Vagina (tissue), 2 donors: ENCODE measurements at regions not wholly inside any gene's neighbourhood (a gene's known extent, or its start where the extent isn't known, plus 50 kb on each side); places are given as distances from the start of the nearest gene placed in this dataset.

ENCODE experiments used
- DNase-seq, 2 donors: peaks; one replicate each; pipeline ENCODE4 v3.0.0-alpha.2; 2017; ENCODE audit errors: extremely low spot score in 2 of 2
- H3K27ac ChIP-seq: fragments of 200-600 bp; sonication (generic); one replicate; pipeline ENCODE4 v1.5.1; 2019
- H3K27me3 ChIP-seq: fragments of 200-600 bp; sonication (generic); one replicate; pipeline ENCODE4 v1.5.1; 2019
- H3K36me3 ChIP-seq, 2 donors: fragments of 200-600 bp; sonication (generic); one replicate each; pipeline ENCODE4 v1.5.1; 2017 to 2019
- H3K4me1 ChIP-seq: fragments of 200-600 bp; sonication (generic); one replicate; pipeline ENCODE4 v1.5.1; 2019
- H3K4me3 ChIP-seq, 2 donors: fragments of 200-600 bp; sonication (generic); 1 replicate in 1 of 2; 2 replicates in 1 of 2; pipeline ENCODE4 v1.5.1; 2016 to 2019
- H3K9me3 ChIP-seq: fragments of 200-600 bp; sonication (generic); one replicate; pipeline ENCODE4 v1.5.1; 2019
- POLR2A ChIP-seq, 2 donors: fragments of 450-650 bp; IDR thresholded peaks; one replicate each; pipeline ENCODE4 v1.6.1; 2017; ENCODE audit warnings: antibody characterized with exemption in 2 of 2, mild to moderate bottlenecking in 2 of 2, moderate library complexity in 2 of 2
- POLR2AphosphoS5 ChIP-seq, 2 donors: sonication (generic); formaldehyde crosslinking; IDR thresholded peaks; one replicate each; pipeline ENCODE4 v1.9.0; 2017; ENCODE audit warnings: antibody characterized with exemption in 2 of 2, mild to moderate bottlenecking in 2 of 2, low read depth in 1 of 2; ENCODE audit not compliant: insufficient read depth in 1 of 2
- intact Hi-C: fragments of 100-400 bp; cut with DNase I; formaldehyde crosslinking; loops from one replicate; pipeline ENCODE4 v1.15.1; 2023
- TF ChIP-seq, protein P1 (sequence below), 3 experiments: fragments of 450-650 bp in 2 of 3; fragments of 200-600 bp in 1 of 3; sonication (generic) in 1 of 3; IDR thresholded peaks; one replicate each; pipeline ENCODE4 v1.5.1; 2017 to 2019; ENCODE audit warnings: antibody characterized with exemption in 3 of 3, mild to moderate bottlenecking in 2 of 3, moderate library complexity in 2 of 3

DNA sequence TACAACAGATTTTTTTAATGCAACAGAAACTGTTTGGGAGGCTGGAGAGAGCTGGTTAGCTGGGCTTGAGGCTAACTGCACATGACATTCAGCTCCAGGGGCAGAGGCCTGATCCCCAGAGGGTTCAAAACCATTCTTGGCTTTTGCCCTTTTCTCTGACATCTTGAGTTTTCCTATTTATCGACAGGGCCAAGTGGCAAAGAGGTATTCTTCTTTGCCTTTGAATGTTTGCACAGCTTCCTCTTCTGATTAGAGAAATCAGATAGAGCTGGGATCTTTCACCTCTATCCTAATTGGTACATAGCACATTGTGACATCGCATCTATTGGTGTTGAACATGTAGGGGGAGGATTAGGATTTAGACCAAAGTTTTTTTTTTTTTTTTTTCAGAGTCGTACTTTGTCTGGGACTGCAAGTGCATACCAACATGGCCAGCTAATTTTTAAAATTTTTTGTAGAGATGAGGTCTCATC lies 143.7 kb downstream of the ACTBL2 start:
- no peaks in the 10 kb centered on the region for H3K27me3 ChIP-seq
- H3K36me3 ChIP-seq, result no peaks in the 10 kb centered on the region
- no peak overlapping the region for H3K4me3 ChIP-seq
- H3K27ac ChIP-seq, result no peak overlapping the region
- TF ChIP-seq, protein P1, sequence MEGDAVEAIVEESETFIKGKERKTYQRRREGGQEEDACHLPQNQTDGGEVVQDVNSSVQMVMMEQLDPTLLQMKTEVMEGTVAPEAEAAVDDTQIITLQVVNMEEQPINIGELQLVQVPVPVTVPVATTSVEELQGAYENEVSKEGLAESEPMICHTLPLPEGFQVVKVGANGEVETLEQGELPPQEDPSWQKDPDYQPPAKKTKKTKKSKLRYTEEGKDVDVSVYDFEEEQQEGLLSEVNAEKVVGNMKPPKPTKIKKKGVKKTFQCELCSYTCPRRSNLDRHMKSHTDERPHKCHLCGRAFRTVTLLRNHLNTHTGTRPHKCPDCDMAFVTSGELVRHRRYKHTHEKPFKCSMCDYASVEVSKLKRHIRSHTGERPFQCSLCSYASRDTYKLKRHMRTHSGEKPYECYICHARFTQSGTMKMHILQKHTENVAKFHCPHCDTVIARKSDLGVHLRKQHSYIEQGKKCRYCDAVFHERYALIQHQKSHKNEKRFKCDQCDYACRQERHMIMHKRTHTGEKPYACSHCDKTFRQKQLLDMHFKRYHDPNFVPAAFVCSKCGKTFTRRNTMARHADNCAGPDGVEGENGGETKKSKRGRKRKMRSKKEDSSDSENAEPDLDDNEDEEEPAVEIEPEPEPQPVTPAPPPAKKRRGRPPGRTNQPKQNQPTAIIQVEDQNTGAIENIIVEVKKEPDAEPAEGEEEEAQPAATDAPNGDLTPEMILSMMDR (IDR thresholded peaks at IDR 0.05), result no peak
- no peaks in the 10 kb centered on the region for H3K4me1 ChIP-seq
- intact Hi-C loops, result no loop called here
- no peak for DNase-seq
- H3K9me3 ChIP-seq, result no peaks in the 10 kb centered on the region

DNA sequence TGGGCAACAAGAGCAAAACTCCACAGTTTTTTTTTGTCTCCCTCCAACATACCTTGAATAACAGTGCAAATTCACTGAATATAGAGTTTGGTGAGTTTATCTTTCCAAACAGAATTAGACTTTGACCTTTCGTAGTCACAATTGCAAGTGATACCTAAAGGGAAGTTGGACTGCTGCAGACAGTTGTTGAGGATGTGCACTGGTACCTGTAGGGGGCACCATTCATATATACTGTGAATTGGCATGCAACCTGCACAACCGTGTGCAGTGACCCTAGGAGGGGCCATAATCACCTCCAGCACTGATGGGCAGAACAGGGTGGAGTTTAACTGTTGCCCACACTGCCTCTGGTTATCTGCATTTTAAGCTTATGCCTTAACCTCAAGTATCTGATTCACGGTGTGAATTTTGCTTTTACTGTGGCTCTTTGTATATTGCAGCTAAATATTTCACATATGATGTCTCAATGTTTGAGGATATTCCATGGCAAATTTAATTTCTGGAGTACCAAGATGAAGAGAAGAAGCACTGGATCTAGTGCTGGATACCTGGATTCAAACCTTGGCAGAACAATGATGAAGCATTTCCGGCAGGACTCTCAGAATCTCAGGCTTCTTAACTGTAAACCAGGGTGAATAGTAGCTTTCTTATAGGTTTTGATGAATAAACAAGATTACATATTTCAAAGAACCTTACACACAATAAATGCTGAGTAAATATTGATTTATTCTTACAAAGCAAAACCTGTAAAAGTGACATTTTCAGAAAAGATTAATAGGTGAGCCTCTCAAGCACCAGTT lies 144.3 kb downstream of the ACTBL2 start:
- H3K4me1 ChIP-seq, result no peaks in the 10 kb centered on the region
- no peak for DNase-seq
- H3K4me3 ChIP-seq, result no peak overlapping the region
- H3K27me3 ChIP-seq, result no peaks in the 10 kb centered on the region
- intact Hi-C loops, result no loop called here
- TF ChIP-seq, protein P1 (IDR thresholded peaks at IDR 0.05), result no peak
- TF ChIP-seq POLR2A (IDR thresholded peaks at IDR 0.05), result no peak
- TF ChIP-seq POLR2AphosphoS5 (IDR thresholded peaks at IDR 0.05; ENCODE audit: insufficient read depth in 1 of 2, low read depth in 1 of 2), result no peak
- no peaks in the 10 kb centered on the region for H3K9me3 ChIP-seq
- no peak overlapping the region for H3K27ac ChIP-seq
- H3K36me3 ChIP-seq, result no peaks in the 10 kb centered on the region

DNA sequence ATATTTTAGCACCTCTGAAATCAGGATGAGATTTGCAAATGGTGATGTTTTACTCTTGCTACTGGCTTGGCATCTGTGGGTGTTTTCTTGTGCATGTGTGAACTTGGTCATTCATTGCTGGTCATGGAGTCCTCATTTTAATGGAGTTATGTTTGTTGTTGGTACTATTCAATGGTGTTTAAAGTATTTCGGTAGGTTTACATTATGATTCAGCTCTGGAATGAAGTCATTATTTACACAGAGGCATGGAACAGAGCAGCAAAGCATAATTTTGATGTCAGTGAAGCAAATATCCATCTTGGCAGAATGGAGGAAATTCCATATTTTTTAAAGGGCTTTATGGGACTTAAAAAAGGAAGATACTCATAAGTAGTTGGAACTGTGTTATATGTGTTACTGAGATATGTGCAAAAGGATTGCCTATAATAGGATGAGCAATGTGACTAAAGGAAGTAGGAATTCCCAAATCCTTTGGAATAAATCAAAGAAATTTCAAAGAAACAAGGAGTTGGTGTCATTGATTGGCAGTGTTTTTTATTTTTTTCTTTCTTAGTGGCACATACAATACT lies 147.4 kb downstream of the ACTBL2 start:
- no peak overlapping the region for H3K27ac ChIP-seq
- intact Hi-C loops, result no loop called here
- TF ChIP-seq POLR2AphosphoS5 (IDR thresholded peaks at IDR 0.05; ENCODE audit: insufficient read depth in 1 of 2, low read depth in 1 of 2), result no peak
- no peak for TF ChIP-seq POLR2A (IDR thresholded peaks at IDR 0.05)
- TF ChIP-seq, protein P1 (IDR thresholded peaks at IDR 0.05), result no peak

DNA sequence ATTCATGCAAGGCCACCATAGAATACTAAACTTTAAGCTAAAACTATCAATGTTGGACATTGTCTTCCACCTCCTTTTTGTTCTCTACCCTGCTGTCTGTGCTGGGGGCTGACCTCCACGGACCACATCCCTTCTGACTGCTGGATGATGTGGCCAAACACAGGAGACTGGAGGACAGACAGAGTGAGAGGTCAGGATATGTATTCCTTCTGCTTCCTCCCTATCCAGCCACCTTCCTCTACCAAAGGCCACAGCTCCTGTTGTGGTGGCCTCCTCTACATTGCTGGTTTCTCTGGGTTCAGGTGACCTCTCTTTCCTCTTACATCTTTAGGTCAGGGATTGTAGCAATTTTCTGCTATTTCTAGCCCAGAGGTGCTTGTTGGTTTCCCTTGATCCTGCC lies 148.1 kb downstream of the ACTBL2 start:
- H3K27ac ChIP-seq, result no peak overlapping the region
- TF ChIP-seq, protein P1 (IDR thresholded peaks at IDR 0.05), result no peak
- no peak for TF ChIP-seq POLR2AphosphoS5 (IDR thresholded peaks at IDR 0.05; ENCODE audit: insufficient read depth in 1 of 2, low read depth in 1 of 2)
- no peak for TF ChIP-seq POLR2A (IDR thresholded peaks at IDR 0.05)
- no peak overlapping the region for H3K4me3 ChIP-seq
- H3K36me3 ChIP-seq, result no peaks in the 10 kb centered on the region
- no peaks in the 10 kb centered on the region for H3K4me1 ChIP-seq
- H3K9me3 ChIP-seq, result no peaks in the 10 kb centered on the region
- intact Hi-C loops, result no loop called here
- DNase-seq, result no peak
- H3K27me3 ChIP-seq, result no peaks in the 10 kb centered on the region

More for the DNA sequence above, 147.4 kb downstream of the ACTBL2 start:
- H3K36me3 ChIP-seq, result no peaks in the 10 kb centered on the region
- H3K27me3 ChIP-seq, result no peaks in the 10 kb centered on the region
- no peak for DNase-seq
- H3K4me3 ChIP-seq, result no peak overlapping the region
- no peaks in the 10 kb centered on the region for H3K9me3 ChIP-seq
- H3K4me1 ChIP-seq, result no peaks in the 10 kb centered on the region

DNA sequence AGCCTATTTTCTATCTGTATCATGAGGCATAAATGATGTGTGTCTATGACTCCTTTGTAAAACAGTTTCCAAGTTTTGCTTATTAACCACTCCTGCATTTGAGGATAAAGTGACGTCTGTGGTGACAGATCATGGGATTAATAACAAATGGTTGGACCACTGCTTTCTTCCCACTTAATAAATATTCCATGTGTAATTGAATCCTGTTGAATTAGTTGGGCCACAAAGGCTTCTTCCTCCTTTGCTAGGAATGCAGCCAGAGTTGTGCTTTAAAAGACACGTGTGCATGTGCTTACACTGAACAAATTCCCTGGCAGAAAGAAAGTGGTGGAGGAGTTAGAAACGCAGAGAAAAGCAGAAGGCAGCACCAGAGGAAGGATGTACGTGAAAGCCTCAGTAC lies 150.2 kb downstream of the ACTBL2 start:
- Histone ChIP-seq H3K36me3 (no peaks in the 10 kb centered on the region), H3K9me3 (no peaks in the 10 kb centered on the region), H3K27ac (no peak overlapping the region), H3K27me3 (no peaks in the 10 kb centered on the region), H3K4me1 (no peaks in the 10 kb centered on the region), H3K4me3 (no peak overlapping the region)
- intact Hi-C loops, result no loop called here
- DNase-seq, result no peak
- TF ChIP-seq POLR2A (IDR thresholded peaks at IDR 0.05) (no peak), POLR2AphosphoS5 (IDR thresholded peaks at IDR 0.05; ENCODE audit: insufficient read depth in 1 of 2, low read depth in 1 of 2) (no peak)
- TF ChIP-seq, protein P1 (IDR thresholded peaks at IDR 0.05), result no peak
